ENCODE measurements at regions not wholly inside any gene's neighbourhood (a gene's known extent, or its start where the extent isn't known, plus 50 kb on each side); places are given as distances from the start of the nearest gene placed in this dataset.

DNA sequence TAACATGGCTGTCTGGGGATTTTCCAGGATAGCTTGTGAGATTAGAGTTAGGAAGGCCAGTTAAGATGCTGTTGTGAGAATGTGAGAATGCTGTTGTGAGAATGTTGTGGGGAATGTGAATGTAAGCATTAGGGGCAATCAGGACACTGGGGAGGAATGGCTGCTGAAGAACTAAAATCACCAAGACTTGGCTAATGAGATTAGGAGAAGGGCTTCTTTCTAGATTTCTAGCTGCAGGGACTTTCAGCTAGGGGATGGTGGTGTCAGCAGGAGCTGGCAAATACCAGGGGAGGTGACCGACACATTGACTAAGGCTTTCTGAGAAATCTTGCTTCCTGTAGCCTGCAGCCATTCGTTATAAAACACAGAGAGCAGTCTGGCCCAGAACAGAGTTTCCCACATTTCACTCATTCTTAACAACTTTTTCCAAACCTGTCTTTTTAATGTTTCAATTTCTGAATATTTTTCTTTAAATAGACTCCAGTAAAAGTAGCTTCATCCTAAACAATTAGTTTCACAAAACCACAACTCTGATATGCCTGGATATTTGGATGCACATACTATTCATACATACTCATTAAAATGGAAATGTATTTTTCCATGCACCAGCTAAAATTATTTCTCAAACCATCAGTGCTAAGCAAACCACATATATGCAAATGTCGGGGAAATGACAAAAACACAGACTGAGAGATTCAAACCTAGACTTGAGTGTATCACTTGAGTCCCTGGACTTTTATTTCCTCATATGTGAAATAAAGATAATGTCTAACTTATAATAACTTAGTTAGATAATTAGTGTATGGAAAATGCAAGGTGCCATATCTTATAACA, 89.3 kb upstream of the TNC start:
- TF ChIP-seq POLR2AphosphoS5 (IDR thresholded peaks at IDR 0.05): no peak
- TF ChIP-seq, protein P1, sequence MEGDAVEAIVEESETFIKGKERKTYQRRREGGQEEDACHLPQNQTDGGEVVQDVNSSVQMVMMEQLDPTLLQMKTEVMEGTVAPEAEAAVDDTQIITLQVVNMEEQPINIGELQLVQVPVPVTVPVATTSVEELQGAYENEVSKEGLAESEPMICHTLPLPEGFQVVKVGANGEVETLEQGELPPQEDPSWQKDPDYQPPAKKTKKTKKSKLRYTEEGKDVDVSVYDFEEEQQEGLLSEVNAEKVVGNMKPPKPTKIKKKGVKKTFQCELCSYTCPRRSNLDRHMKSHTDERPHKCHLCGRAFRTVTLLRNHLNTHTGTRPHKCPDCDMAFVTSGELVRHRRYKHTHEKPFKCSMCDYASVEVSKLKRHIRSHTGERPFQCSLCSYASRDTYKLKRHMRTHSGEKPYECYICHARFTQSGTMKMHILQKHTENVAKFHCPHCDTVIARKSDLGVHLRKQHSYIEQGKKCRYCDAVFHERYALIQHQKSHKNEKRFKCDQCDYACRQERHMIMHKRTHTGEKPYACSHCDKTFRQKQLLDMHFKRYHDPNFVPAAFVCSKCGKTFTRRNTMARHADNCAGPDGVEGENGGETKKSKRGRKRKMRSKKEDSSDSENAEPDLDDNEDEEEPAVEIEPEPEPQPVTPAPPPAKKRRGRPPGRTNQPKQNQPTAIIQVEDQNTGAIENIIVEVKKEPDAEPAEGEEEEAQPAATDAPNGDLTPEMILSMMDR (IDR thresholded peaks at IDR 0.05): no peak
- no peak for TF ChIP-seq POLR2A (IDR thresholded peaks at IDR 0.05)

All from prostate gland (tissue), 2 donors.